HG03469 (cell line): ENCODE measurements at regions not wholly inside any gene's neighbourhood (a gene's known extent, or its start where the extent isn't known, plus 50 kb on each side); places are given as distances from the start of the nearest gene placed in this dataset.

Source experiments
- ATAC-seq: cut with Tn5 transposase; IDR thresholded peaks from one replicate; pipeline ENCODE4 v1.9.1; 2021; ENCODE audit warnings: mild to moderate bottlenecking, moderate library complexity, moderate number of reproducible peaks; ENCODE audit not compliant: unreplicated experiment

GRCh38 chr15:96243701-96244100, 86.8 kb upstream of the NR2F2 start:
- ATAC-seq, result no peak

DNA sequence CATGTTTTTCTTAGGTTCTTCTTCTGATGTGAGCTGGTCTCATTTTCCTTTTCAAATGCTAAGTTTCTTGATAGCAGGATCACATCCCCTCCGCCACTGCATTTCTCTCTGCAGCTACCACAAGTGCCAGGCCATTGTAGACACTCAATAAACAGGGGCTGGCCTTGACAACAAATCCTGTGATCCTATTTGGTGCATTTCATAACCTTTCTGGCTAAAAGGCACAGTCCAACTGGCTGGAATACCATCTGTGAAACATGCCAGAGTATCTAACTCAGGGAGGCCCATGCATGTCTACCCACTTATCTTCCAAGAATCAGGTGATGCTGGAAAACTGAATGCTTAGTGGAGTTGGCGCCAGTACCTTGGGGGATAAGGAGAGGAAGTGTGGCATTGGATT, 85.2 kb upstream of the NR2F2 start:
- ATAC-seq, result no peak

DNA sequence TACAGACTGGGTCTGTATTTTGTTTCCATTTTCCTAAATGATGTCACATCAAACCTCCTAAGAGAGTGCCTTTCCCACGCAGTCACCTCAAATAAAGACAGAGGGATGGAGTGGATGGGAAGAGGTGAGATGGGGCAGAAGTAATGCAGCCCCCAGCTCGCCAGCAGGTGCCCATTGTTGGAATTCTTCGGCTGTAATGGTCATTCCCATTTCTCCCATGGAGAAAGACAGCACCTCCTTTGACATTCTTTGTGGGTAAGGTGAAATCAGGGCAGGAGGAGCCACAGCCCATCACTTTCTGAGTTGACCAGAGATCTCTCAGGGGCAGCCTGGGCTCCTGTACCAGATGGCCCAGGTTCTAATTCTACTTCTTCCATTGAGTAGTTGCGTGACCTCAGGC, 84.4 kb upstream of the NR2F2 start:
- no peak for ATAC-seq

DNA sequence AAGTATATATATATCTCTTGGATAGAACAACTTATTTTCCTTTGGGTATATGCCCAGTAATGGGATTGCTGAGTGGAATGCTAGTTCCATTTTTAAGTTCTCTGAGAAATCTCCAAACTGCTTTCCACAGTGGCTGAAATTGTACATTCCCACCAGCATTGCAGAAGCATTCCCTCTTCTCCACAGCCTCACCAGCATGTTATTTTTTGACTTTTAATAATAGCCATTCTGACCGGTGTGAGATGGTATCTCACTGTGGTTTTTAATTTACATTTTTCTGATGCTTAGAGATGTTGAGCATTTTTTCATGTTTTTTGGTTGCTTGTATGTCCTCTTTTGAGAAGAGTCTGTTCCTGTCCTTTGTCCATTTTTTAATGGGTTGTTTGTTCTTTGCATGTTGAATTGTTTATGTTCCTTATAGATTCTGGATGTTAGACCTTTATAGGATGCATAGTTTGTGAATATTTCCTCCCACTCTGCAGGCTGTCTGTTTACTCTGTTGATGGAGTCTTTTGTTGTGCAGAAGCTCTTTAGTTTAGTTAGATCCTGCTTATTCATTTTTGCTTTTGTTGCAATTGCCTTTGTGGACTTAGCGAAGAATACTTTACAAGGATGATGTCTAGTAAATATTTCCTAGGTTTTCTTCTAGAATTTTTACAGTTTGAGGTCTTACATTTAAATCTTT, 82.7 kb upstream of the NR2F2 start:
- no peak for ATAC-seq

DNA sequence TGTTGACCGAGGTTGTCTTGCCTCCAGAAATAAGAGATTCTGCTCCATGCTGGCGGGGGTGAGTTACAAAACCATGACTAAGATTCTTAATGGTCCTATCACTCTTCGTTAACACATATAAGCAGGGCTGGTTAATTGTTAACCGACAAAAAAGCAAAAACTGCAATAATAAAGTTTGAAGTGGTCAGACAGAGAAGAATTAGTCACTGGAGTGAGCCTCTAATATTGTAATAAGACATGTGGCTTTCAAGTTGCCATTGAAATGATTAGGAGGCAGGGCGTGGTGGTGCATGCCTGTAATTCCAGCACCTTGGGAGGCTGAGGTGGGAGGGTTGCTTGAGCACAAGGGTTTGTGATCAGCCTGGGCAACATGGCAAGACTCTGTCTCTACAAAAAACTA, 78.4 kb upstream of the NR2F2 start:
- no peak for ATAC-seq

DNA sequence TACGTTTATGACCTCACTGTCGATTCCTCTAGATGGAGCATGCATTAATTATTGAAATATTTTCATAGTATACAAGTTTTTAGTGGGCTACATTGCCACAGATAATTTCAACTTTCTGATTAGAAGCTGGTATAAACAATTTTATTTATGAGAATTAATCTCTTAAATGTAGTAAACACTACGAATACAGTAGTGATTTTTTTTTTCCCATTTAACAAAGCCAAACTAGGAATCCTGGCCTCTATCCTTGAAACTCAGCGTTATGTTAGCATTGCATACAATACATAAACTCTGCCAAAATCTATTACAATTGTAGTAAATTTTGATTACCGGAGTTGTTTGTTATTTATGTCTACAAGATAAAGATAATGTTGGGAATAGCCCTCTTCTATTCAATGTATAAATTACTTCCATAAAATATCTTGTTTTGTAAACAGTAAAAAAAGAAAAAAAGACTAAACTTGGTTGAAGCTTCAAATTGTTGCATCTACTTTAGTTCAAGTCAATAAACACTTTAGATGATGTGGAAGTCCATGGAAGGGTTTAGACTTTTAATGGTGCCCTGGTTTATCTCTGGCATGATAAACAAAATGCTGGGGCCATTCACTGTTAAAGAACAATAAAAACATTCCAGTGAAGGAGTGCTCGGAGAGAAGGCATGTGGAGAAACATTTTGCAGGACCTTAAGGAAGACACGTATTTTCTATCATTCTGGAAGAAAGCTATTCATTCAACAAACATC, 77.3 kb upstream of the NR2F2 start:
- no peak for ATAC-seq

- no peak for ATAC-seq
These were observed 76.3 kb upstream of the NR2F2 start for GRCh38 chr15:96254173-96254572.

GRCh38 chr15:96255599-96255998, 74.9 kb upstream of the NR2F2 start:
- ATAC-seq, result no peak

DNA sequence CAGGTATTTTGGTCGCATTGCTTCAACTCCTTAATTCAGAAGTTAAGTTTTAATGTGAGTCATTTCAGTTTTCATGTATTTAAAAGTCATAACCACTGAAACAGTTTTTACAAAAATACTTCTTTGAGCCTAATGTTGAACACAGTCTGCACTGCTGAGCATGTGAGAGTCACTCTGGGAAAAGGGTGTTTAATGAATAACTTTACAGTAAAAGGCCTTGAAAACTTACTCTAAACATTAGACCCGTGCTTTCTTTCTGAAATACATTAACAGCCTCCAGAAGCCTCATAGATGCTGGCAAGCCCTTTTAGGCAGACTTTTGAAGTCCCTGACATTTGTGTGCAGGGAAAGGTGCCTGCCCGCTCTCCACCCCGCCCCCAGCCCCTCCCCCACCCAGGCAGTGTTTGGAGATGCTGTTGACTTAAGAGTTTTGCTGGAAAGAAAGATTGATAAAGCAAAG, 68.9 kb upstream of the NR2F2 start:
- peak; percentile 84 for ATAC-seq

- ATAC-seq, result no peak
These were observed 68.4 kb upstream of the NR2F2 start for GRCh38 chr15:96262097-96262496.

DNA sequence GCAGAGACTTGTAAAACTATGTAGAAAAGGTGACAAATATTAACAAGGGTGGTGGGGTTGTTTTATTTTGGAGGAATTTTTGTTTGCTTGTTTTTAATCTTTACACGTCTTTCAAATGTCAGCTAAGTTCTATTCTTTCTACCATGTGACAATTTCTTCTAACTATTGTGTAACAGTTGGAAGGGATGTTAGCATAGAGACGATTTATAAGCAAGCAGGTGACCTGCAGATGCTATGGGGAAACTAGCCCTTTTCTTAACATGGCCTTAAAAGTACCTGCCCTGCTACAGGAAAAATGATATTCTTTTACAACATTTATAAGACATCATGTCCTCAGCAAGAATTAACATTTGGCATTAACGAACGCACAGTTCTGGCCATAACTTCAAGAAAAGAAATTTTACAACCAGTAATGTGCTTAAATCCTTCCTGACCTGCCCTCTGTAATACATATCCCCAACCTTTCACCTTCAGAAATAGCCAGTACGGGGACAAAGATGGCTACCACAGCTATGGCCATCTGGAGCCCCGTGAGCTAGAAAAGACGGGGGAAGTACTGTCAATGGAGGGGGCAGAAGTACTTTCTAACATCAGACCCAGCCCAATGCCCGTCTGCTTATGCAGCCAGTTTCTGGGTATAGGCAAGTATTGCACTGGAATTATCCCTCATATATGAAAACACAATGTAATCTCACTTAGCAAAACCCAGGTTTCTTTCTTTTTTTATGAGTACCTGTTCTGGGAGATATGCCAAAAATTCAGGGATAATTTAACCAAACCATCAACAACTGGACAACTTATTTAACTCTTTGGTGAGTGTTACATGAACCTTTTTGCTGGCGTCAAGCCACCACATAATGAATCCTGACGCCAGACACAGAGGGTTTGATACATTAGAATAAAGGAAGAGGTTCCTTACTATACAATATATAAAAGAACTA, 67.7 kb upstream of the NR2F2 start:
- no peak for ATAC-seq

DNA sequence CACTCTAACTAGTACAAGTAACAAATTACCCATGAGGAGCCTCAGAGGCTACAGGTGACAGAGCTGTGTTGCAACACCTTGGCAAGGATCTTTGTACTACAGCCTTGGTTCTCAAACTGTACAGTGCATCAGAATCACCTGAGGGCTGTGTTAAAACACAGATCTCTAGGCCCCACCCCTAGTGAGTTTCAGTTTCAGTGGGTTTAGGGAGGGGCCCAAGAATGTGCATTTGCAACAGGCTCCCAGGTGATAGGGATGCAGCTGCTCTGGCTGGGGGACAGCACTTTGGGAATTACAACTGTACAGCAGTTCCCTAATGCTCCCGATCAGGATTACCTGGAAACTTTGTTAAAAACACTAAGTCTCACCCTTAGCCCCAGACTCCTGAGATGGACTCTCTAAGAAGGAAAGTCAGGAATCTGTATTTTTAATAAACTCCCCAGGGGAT, 66.1 kb upstream of the NR2F2 start:
- no peak for ATAC-seq

DNA sequence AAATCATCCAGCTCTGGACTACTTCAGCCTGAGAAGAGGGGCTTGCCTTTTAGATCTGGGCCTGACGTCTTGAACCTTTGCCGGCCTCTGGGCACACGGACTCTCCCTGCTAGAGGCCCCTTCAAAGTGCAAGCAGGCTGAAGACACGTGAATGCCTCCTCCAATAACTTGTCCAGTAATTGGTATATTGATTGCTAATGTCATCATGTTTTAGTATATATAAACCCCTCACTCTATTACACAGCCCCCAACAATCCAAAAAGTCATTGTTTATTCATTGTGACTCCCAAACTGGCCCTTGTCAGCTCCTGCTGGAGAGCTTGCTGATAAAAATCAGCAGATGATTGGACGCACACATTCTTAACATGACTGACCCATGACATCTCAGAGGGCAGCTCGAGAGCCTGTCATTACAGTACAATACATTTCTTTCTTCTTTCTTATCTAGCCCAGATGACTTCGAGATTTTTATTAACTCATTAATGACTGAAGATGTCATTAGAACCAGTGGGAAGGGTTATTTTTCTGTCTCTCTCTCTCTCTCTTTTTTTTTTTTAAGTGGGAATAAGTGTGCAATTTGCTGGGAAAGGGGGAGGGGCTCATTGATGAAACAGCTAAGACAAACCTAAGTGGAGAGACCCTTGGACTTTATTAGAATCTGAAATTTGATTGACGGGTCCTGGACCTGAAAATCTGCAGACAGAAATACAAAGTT, 65.5 kb upstream of the NR2F2 start:
- no peak for ATAC-seq

GRCh38 chr15:96266456-96266855, 64.0 kb upstream of the NR2F2 start:
- no peak for ATAC-seq

- ATAC-seq, result no peak
These were observed 63.0 kb upstream of the NR2F2 start for GRCh38 chr15:96267463-96267862.

DNA sequence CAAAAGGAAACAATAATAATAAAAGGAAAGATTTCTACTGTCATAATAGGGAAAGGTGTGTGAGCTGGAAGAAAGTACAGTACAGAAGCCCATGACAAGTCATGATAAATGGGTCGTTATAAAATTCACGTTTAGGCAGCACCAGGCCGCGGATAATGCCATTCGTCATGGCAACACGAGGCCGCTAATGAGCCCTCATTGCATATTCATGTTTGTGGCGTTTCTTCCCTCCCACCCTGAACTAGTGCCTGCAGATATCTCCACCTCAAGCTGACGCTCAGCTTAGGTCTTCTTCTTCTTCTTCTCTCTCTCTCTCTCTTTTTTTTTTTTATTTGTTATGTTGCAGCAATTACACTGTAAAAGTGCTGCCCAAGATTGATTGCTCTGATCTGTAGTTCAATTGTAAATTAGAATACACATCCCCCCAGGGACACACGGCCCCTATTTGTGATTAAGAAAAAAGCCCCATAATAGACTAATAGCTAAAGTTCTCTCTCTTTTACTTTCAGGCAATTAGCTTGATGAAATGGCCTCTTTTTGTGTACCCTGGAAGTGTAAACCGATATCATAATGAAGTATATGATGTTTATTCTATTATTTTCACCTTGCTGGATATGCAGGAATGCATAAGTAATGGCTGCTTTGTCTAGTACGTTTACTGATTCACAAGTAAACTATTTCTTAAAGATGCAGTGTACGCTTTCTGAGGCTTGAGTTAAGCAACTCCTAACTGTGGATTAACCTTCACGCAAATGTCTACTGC, 61.9 kb upstream of the NR2F2 start:
- ATAC-seq, result no peak

DNA sequence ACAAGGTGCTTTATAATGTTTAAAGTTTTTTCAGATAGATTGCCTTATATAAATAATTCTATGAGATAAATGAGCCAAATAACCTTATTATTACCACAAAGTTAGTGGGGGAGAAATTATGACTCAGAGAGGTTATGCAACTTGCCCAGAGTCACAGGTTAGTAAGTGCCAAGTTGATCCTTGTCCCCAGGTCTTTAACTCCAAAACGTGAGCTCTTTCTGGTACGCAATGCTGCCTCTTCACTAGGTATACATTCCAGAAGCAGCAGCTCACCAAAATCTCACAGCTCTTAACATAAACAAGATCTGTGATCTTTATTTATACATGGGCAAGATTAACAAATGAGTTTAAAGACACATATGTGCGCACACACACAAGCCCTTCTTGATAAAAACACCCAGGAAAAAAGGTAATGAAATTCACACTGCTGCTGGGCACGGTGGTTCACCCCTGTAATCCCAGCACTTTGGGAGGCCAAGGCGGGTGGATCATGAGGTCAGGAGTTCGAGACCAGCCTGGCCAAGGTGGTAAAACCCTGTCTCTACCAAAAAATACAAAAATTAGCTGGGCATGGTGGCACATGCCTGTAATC, 59.8 kb upstream of the NR2F2 start:
- no peak for ATAC-seq

- ATAC-seq, result no peak
These were observed 58.1 kb upstream of the NR2F2 start for GRCh38 chr15:96272427-96272826.

DNA sequence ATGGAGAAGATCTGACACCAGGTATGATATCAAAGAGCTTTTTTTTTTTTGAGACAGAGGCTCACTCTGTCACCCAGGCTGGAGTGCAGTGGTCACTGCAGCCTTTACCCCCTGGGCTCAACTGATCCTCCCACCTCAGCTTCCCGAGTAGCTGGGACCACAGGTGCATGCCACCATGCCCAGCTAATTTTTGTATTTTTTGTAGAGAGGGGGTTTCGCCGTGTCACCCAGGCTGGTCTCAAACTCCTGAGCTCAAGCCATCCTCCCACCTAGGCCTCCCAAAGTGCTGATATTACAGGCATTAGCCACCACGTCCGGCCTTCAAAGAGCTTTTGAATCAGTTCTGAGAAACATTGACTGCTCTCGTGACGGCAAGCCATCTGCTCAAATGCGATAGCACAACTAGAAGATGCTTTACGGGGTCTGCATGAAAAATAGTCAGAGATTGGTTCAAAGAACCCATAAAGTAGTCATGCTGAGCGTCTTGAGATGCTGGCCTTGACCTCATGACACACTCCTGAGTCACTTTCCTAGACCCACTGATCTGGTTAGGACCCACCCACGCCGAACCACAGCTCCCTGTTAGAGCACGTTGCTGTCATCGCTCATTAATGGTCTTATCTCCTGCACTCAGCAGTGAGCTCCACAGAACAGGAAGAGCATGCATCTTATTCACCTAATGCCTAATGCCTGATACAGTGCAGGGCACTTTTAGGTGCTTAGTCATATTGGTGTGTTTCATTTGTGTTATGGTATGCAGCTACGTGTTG, 57.0 kb upstream of the NR2F2 start:
- no peak for ATAC-seq
